Lower leg skin (tissue), 4 donors: ENCODE measurements at regions not wholly inside any gene's neighbourhood (a gene's known extent, or its start where the extent isn't known, plus 50 kb on each side); places are given as distances from the start of the nearest gene placed in this dataset.

Source experiments
- DNase-seq, 2 donors: peaks; one replicate each; pipeline ENCODE4 v3.0.0-alpha.2; 2019; ENCODE audit warnings: low spot score in 2 of 2
- H3K4me3 ChIP-seq: fragments of 200-600 bp; sonication (generic); 2 replicates; pipeline ENCODE4 v1.5.1; 2017; ENCODE audit warnings: mild to moderate bottlenecking, low read depth; ENCODE audit not compliant: poor library complexity, severe bottlenecking
- POLR2A ChIP-seq, 2 donors: fragments of 450-650 bp; IDR thresholded peaks; one replicate each; pipeline ENCODE4 v1.6.1; 2016 to 2017; ENCODE audit warnings: antibody characterized with exemption in 2 of 2, mild to moderate bottlenecking in 1 of 2, moderate library complexity in 1 of 2
- WGBS, 2 donors: methylation state at CpG; one replicate each; pipeline ENCODE4 v1.1.5; 2018; 5-methylcytosine and 5-hydroxymethylcytosine counted together
- intact Hi-C: fragments of 100-400 bp; cut with DNase I; formaldehyde crosslinking; loops from one replicate; pipeline ENCODE4 v1.15.0; 2023; ENCODE audit warnings: low total_unique reads
- TF ChIP-seq, protein P1 (sequence below), 3 donors: fragments of 450-650 bp; IDR thresholded peaks; one replicate each; pipeline ENCODE4 v1.5.1; 2016; ENCODE audit warnings: antibody characterized with exemption in 3 of 3, mild to moderate bottlenecking in 3 of 3, moderate library complexity in 2 of 3

DNA sequence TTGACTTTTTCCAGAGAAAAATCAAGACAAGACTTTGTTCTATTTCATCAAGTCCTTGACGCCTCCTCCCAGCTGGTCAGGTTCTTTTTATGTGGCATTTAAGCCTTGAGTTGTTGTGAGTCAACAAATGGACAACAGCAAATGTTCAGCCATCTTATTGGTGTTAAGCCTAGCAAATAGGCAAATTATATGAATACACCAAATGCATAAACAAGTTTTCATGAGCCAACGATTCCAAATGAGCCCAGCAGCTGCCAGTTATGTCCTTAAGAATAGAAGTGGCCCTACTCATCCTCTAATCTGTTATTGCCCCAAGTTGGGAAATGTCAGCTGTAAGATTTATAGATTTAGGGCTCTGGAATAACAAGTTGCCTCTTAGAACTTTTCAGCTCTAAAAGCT is 312.0 kb downstream of the SOX4 start:
- intact Hi-C loops = no loop called here
- no peak overlapping the region for H3K4me3 ChIP-seq
- TF ChIP-seq, protein P1, sequence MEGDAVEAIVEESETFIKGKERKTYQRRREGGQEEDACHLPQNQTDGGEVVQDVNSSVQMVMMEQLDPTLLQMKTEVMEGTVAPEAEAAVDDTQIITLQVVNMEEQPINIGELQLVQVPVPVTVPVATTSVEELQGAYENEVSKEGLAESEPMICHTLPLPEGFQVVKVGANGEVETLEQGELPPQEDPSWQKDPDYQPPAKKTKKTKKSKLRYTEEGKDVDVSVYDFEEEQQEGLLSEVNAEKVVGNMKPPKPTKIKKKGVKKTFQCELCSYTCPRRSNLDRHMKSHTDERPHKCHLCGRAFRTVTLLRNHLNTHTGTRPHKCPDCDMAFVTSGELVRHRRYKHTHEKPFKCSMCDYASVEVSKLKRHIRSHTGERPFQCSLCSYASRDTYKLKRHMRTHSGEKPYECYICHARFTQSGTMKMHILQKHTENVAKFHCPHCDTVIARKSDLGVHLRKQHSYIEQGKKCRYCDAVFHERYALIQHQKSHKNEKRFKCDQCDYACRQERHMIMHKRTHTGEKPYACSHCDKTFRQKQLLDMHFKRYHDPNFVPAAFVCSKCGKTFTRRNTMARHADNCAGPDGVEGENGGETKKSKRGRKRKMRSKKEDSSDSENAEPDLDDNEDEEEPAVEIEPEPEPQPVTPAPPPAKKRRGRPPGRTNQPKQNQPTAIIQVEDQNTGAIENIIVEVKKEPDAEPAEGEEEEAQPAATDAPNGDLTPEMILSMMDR (IDR thresholded peaks at IDR 0.05) = no peak
- no peak for TF ChIP-seq POLR2A (IDR thresholded peaks at IDR 0.05)
- DNase-seq = no peak
- 68 to 75% methylated on average over 2 of the region's 2 CpGs for WGBS, 2 donors

DNA sequence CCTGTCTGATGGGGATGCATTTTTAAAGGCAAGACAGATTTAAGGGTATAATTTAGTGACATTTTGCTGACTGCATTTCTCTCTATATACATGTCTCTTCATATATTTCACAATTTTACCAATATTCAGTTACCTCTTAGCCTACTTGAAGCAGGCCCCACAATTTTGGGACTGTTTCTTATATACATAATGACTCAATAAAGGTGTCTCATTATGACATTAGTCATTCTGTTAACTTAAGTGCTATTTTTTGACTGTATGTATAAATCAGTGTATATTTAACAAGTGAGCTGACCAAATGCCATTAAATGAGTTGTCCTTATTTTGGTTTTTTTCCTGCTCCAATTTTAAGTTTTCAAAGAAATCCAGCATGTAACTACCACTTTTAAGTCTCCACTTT is 313.3 kb downstream of the SOX4 start:
- H3K4me3 ChIP-seq = no peak overlapping the region
- TF ChIP-seq POLR2A (IDR thresholded peaks at IDR 0.05) = no peak
- TF ChIP-seq, protein P1 (IDR thresholded peaks at IDR 0.05) = no peak
- no peak for DNase-seq
- intact Hi-C loops = no loop called here

DNA sequence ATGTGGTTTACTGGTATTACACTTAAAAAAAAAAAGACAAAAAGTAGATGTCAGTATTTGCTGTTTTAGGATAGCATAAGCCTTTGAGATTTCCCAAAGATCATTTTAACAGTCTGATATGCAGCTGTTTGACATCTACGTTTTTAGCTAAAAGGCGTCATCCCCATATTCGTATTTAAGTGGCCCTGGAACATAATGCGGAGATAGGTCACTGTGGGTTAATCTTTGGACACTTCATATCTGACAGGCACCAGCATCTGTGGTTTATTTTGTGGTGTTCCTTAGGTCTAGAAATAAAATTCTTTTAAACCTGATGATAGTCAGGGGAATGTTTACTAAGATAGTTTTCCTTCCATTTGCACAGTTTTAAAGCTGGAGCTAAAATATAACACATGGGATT is 313.7 kb downstream of the SOX4 start:
- 92% methylated on average over 4 of the region's 4 CpGs for whole genome bisulfite sequencing, 2 donors
- no peak for DNase-seq
- intact Hi-C loops = no loop called here
- no peak overlapping the region for H3K4me3 ChIP-seq
- no peak for TF ChIP-seq POLR2A (IDR thresholded peaks at IDR 0.05)
- TF ChIP-seq, protein P1 (IDR thresholded peaks at IDR 0.05) = no peak

DNA sequence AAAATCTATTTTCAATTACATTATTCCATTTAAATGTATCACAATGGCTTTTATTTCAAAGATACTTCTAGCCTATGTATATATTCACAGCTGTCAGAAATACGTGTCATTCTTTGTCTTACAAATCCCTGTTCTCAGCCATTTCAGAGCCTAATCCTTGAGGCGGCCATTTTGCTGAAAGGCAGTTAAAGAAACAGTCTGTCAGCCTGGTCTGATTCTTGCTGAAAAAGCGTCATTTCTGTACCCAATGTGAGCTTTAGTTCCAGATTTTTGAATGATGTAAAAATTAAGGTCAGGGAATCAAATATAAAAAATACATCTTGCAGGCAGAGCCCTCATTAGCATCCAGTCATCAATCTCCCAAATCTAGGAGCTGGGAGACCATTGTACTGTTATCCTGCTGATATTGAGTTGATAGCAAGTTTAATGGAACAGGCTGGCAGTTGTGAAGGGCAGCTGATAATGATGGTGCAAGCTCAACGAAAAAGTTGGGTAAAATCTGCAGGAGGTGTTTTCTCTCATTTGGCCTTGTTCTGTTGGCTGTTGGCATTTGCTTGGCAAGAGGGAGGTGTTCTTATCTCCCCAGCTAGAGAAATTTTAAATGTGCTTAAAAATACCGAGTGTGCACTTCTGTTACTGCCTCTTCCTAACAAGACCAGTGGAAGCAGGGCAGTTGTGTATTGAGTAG is 314.8 kb downstream of the SOX4 start:
- no peak for DNase-seq
- WGBS, 2 donors = 85 to 88% methylated on average over 5 of the region's 5 CpGs
- intact Hi-C loops = no loop called here
- TF ChIP-seq, protein P1 (IDR thresholded peaks at IDR 0.05) = no peak
- no peak for TF ChIP-seq POLR2A (IDR thresholded peaks at IDR 0.05)
- no peak overlapping the region for H3K4me3 ChIP-seq

DNA sequence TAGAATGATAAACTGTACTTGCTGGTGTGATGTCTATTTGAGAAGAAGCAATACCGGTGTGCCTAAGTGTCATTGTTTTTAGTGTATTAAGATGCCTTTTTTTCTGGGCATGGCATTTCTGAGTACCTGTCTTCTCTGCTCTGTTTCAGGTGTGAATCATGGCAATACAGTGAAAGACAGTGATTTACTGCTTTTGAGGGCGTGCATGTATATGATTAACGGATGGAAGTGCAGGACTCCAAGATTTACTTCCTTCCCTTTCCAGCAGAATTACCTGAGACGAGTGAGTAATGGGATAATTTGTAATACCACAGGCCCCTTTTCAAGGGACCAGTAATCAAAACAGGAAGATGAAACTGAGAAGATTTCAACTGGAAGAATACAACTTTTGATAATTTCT is 315.8 kb downstream of the SOX4 start:
- intact Hi-C loops = no loop called here
- DNase-seq = no peak
- no peak overlapping the region for H3K4me3 ChIP-seq
- WGBS, 2 donors = 69 to 76% methylated on average over 4 of the region's 4 CpGs
- TF ChIP-seq POLR2A (IDR thresholded peaks at IDR 0.05) = no peak
- TF ChIP-seq, protein P1 (IDR thresholded peaks at IDR 0.05) = no peak

DNA sequence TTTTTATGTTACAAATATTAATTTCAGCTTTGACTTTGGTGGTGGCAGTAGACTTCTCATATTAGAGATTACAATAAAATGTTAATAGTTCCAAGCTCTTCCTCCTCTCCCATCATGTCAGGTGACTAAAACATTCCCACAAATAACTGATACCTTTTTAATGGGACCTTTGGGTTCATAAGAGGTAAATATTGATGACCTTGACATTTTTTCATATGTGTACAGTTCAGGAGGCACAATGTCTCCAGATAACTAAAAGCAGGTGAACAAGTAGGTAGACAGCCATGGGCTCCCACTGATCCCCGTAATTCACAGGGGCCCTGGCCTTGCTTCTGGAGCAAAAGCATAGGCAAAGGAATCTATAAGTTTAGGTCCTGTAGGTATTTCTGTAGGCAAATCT is 317.7 kb downstream of the SOX4 start:
- TF ChIP-seq POLR2A (IDR thresholded peaks at IDR 0.05) = no peak
- TF ChIP-seq, protein P1 (IDR thresholded peaks at IDR 0.05) = no peak
- intact Hi-C loops = no loop called here
- 96 to 100% methylated on average over 1 of the region's 1 CpG for WGBS, 2 donors
- no peak overlapping the region for H3K4me3 ChIP-seq
- DNase-seq = no peak
